NT2/D1 (cell line): ENCODE measurements at regions not wholly inside any gene's neighbourhood (a gene's known extent, or its start where the extent isn't known, plus 50 kb on each side); places are given as distances from the start of the nearest gene placed in this dataset.

Experiments
- YY1 ChIP-seq: IDR thresholded peaks from 2 replicates; pipeline ENCODE4 v1.6.1; 2011; ENCODE audit not compliant: insufficient read length, insufficient read depth
- ZNF274 ChIP-seq: IDR thresholded peaks from 2 replicates; pipeline ENCODE4 v1.6.1; 2011; ENCODE audit warnings: mild to moderate bottlenecking, low read depth, low read length

DNA sequence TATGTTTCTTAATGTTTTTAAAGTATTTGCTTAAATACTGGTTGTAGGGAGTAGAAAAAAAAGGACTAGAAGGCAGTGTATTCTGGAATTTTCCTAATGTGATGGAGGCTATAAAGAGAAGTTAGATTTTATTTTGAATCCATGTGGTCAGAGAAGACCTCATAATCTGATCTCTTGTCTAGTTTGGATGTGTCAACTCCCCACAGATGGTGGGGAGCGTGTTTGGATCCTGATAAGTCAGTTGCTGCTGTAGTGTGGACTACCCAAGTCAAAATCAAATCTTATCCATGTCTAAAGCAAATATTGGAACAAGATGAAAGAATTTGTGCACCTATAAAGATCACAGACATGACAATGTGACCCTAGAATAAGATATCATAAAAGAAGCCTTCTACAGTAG, 918.0 kb downstream of the LTN1 start:
- TF ChIP-seq YY1 (no peak), ZNF274 (no peak)
